ENCODE measurements at regions not wholly inside any gene's neighbourhood (a gene's known extent, or its start where the extent isn't known, plus 50 kb on each side); places are given as distances from the start of the nearest gene placed in this dataset.

DNA sequence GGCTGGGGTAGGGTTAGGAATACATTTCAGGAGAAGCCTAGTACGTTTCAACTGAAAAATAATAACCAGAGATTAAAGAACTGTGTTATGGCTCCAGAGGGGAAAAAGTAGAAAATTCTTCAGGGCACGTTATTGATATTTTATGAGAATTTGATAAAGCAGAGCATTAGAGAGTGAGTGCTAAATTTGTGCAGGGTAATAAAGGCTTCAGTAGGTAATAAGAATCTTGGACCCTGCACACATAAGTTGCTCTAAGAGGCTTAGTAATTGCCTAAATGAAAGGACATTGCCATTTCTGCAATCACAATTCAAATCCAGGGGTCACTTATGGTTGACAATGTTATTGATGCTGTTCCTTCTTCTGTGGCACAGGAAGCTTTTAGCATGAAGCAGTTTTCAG is 439.4 kb upstream of the DCN start:
- TF ChIP-seq, protein P1, sequence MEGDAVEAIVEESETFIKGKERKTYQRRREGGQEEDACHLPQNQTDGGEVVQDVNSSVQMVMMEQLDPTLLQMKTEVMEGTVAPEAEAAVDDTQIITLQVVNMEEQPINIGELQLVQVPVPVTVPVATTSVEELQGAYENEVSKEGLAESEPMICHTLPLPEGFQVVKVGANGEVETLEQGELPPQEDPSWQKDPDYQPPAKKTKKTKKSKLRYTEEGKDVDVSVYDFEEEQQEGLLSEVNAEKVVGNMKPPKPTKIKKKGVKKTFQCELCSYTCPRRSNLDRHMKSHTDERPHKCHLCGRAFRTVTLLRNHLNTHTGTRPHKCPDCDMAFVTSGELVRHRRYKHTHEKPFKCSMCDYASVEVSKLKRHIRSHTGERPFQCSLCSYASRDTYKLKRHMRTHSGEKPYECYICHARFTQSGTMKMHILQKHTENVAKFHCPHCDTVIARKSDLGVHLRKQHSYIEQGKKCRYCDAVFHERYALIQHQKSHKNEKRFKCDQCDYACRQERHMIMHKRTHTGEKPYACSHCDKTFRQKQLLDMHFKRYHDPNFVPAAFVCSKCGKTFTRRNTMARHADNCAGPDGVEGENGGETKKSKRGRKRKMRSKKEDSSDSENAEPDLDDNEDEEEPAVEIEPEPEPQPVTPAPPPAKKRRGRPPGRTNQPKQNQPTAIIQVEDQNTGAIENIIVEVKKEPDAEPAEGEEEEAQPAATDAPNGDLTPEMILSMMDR (IDR thresholded peaks at IDR 0.05; ENCODE audit: low read depth, low read length), result no peak
- ChIA-PET CTCF (no interaction called here), POLR2A (interaction anchor here (0.6 kb wide), 1 partner anchor 54 kb away, joined by 9 read pairs; no protein-coding TSS in a partner anchor)
- Histone ChIP-seq H3K27ac (ENCODE audit: low read depth, low read length) (no peak overlapping the region), H3K27me3 (ENCODE audit: control insufficient read depth, insufficient read depth, low read length) (no peaks in the 10 kb centered on the region), H3K4me3 (ENCODE audit: low read depth, low read length) (no peak overlapping the region), H3K9me3 (ENCODE audit: control insufficient read depth, insufficient read depth, low read length) (no peaks in the 10 kb centered on the region; the same call in 1 of the 2 replicates)
- DNase-seq (ENCODE audit: low read depth, low spot score), result no peak

DNA sequence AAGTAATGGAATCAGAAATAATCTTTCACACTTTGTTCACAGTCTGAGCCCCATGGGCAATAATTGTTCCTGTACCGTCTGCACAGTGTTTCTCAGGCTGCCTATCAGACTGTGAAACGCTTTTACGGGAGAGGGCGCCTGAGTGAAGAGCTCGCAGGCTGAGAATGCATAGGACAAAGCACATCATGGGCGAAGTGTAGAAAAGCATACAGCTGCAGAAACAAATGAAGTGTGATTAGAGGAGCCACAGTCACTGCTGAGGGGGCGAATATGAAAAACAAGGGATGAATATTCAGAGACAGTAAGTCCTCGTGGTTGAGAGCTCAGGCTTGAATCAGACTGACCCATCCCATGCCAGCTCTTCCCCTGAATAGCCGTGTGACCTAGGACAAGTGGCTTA is 438.4 kb upstream of the DCN start:
- TF ChIP-seq, protein P1 (IDR thresholded peaks at IDR 0.05; ENCODE audit: low read depth, low read length), result peak; percentile 35
- ChIA-PET POLR2A (interaction anchor here (0.6 kb wide), 1 partner anchor 14 kb away, joined by 6 read pairs; no protein-coding TSS in a partner anchor), CTCF (interaction anchor here (0.5 to 2.0 kb wide), 4 partner anchors 239 to 942 kb away, joined by 3 to 7 read pairs (median 4); no protein-coding TSS in a partner anchor)
- Histone ChIP-seq H3K27ac (ENCODE audit: low read depth, low read length) (no peak overlapping the region), H3K9me3 (ENCODE audit: control insufficient read depth, insufficient read depth, low read length) (no peaks in the 10 kb centered on the region; the same call in 1 of the 2 replicates), H3K27me3 (ENCODE audit: control insufficient read depth, insufficient read depth, low read length) (no peaks in the 10 kb centered on the region), H3K4me3 (ENCODE audit: low read depth, low read length) (no peak overlapping the region)
- peak; percentile 2 for DNase-seq (ENCODE audit: low read depth, low spot score)

DNA sequence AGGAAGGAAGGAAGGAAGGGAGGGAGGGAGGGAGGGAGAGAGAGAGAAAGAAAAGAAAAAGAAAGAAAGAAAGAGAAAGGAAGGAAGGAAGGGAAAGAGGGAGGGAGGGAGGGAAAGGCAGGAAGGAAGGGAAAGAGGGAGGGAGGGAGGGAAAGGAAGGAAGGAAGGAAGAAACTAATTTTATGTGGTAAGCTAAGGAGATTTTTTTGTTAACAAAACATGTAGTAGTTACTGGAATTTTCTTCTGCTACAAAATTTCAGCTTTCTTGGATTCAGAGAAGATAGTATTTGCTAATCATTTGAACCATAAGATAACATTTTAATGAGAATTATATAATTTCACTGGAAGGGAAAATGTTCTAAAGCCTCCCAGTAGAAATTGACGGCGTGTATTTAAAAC is 437.8 kb upstream of the DCN start:
- ChIA-PET CTCF (interaction anchor here (0.5 to 2.0 kb wide), 3 partner anchors 238 to 942 kb away, joined by 3 to 7 read pairs (median 3); no protein-coding TSS in a partner anchor), POLR2A (no interaction called here)
- no peaks in the 10 kb centered on the region; the same call in 1 of the 2 replicates for H3K9me3 ChIP-seq (ENCODE audit: control insufficient read depth, insufficient read depth, low read length)

DNA sequence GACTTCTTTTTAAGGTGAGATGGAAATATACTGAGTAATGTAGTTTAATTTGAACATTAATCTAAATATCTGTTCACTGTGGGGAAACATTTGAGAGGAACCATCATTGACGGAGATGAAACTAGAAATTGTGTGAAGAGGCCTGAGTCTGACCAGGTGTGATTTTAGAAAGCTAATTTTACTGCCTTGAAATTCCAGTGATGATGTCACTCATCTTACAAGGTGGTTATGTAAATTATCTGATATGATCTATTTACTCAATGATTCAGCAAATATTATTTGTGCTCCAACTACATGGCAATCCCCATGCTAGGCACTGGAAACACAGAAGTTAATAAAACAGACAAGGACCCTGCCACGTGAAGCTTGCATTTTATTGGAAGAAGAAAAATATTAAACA is 435.7 kb upstream of the DCN start:
- CTCF ChIA-PET, result no interaction called here
- H3K4me3 ChIP-seq (ENCODE audit: low read depth, low read length), result no peak overlapping the region
- no peaks in the 10 kb centered on the region for H3K27me3 ChIP-seq (ENCODE audit: control insufficient read depth, insufficient read depth, low read length)
- POLR2A ChIA-PET, result no interaction called here
- no peak for DNase-seq (ENCODE audit: low read depth, low spot score)
- H3K27ac ChIP-seq (ENCODE audit: low read depth, low read length), result no peak overlapping the region
- TF ChIP-seq, protein P1 (IDR thresholded peaks at IDR 0.05; ENCODE audit: low read depth, low read length), result no peak
- H3K9me3 ChIP-seq (ENCODE audit: control insufficient read depth, insufficient read depth, low read length), result no peaks in the 10 kb centered on the region

More for the DNA sequence above, 437.8 kb upstream of the DCN start:
- H3K27me3 ChIP-seq (ENCODE audit: control insufficient read depth, insufficient read depth, low read length), result no peaks in the 10 kb centered on the region
- TF ChIP-seq, protein P1 (IDR thresholded peaks at IDR 0.05; ENCODE audit: low read depth, low read length), result no peak
- H3K27ac ChIP-seq (ENCODE audit: low read depth, low read length), result no peak overlapping the region
- no peak for DNase-seq (ENCODE audit: low read depth, low spot score)
- no peak overlapping the region for H3K4me3 ChIP-seq (ENCODE audit: low read depth, low read length)

DNA sequence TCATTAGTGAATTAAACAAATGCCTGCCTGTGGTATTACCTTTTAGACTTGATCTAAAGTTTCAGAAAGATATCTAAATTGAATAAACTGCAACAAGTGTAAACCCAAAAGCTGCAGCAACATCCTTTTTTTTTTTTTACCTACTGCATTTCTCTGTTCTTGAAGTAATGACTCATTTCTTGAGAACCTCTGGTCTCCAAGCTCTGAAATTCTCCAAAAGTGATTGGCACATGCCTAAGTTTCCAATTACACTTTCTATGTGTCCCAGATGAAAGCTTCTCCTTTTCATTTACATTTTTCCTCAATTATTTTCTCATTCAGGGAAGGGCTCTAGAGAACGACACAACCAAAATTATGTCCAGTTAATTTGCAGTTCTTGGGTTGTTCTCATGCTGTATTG is 435.2 kb upstream of the DCN start:
- Histone ChIP-seq H3K4me3 (ENCODE audit: low read depth, low read length) (no peak overlapping the region), H3K27ac (ENCODE audit: low read depth, low read length) (no peak overlapping the region), H3K9me3 (ENCODE audit: control insufficient read depth, insufficient read depth, low read length) (no peaks in the 10 kb centered on the region), H3K27me3 (ENCODE audit: control insufficient read depth, insufficient read depth, low read length) (no peaks in the 10 kb centered on the region)
- TF ChIP-seq, protein P1 (IDR thresholded peaks at IDR 0.05; ENCODE audit: low read depth, low read length), result no peak
- no peak for DNase-seq (ENCODE audit: low read depth, low spot score)
- CTCF ChIA-PET, result no interaction called here
- POLR2A ChIA-PET, result no interaction called here

Data from AG04450 (cell line).